Karpas-422 (cell line): ENCODE measurements at regions not wholly inside any gene's neighbourhood (a gene's known extent, or its start where the extent isn't known, plus 50 kb on each side); places are given as distances from the start of the nearest gene placed in this dataset.
"Not testable (repeated sequence)": the region's sequence is repeated elsewhere in the genome, so short reads cannot be mapped to it uniquely, and the experiment has no call there.

Experiments
- DNase-seq: peaks from one replicate; pipeline ENCODE4 v3.0.0-alpha.2; 2015
- H2AFZ ChIP-seq: fragments of 200-600 bp; sonication (generic); 2 replicates; pipeline ENCODE4 v1.6.1; 2014; ENCODE audit warnings: antibody characterized with exemption, low read length, mixed read lengths
- H3K27ac ChIP-seq: fragments of 200-600 bp; sonication (generic); 2 replicates; pipeline ENCODE4 v1.5.1; 2014; ENCODE audit warnings: mild to moderate bottlenecking, low read length, moderate library complexity
- H3K27me3 ChIP-seq: fragments of 200-600 bp; sonication (generic); 2 replicates; pipeline ENCODE4 v1.6.1; 2014; ENCODE audit warnings: low read length, mixed read lengths
- H3K36me3 ChIP-seq: fragments of 200-600 bp; sonication (generic); 2 replicates; pipeline ENCODE4 v1.6.1; 2014; ENCODE audit warnings: low read length, mixed read lengths; ENCODE audit not compliant: insufficient read depth
- H3K4me1 ChIP-seq: fragments of 200-600 bp; sonication (generic); 2 replicates; pipeline ENCODE4 v1.6.1; 2014; ENCODE audit warnings: mild to moderate bottlenecking, low read length, mixed read lengths
- H3K4me2 ChIP-seq: fragments of 200-600 bp; sonication (generic); 2 replicates; pipeline ENCODE4 v1.6.1; 2014; ENCODE audit warnings: low read length, low read depth, mild to moderate bottlenecking; ENCODE audit not compliant: poor library complexity, severe bottlenecking
- H3K4me3 ChIP-seq: fragments of 200-600 bp; sonication (generic); 2 replicates; pipeline ENCODE4 v1.5.1; 2014; ENCODE audit warnings: mild to moderate bottlenecking, antibody characterized with exemption, low read length, mixed read lengths
- H3K79me2 ChIP-seq: fragments of 200-600 bp; sonication (generic); 2 replicates; pipeline ENCODE4 v1.6.1; 2014; ENCODE audit warnings: mild to moderate bottlenecking, low read length, mixed read lengths
- H3K9ac ChIP-seq: fragments of 200-600 bp; sonication (generic); 2 replicates; pipeline ENCODE4 v1.6.0; 2014; ENCODE audit warnings: low read length
- H3K9me2 ChIP-seq: fragments of 200-600 bp; sonication (generic), shearing (Covaris generic); replicated peaks from 2 replicates; pipeline ENCODE4 v1.6.0; 2014; ENCODE audit warnings: mild to moderate bottlenecking, low read length, moderate library complexity; ENCODE audit not compliant: insufficient read depth
- H3K9me3 ChIP-seq: fragments of 300-700, 200-600 bp; sonication (generic); 2 replicates; pipeline ENCODE4 v1.6.1; 2014; ENCODE audit warnings: low read length, mixed read lengths
- H4K20me1 ChIP-seq: fragments of 200-600 bp; sonication (generic); 2 replicates; pipeline ENCODE4 v1.6.1; 2014; ENCODE audit warnings: mild to moderate bottlenecking, antibody characterized with exemption, low read length, low read depth; ENCODE audit not compliant: insufficient read depth

GRCh38 chr3:8345398-8345797 is 156.2 kb upstream of the LMCD1 start:
- H3K27me3 ChIP-seq = no peaks in the 10 kb centered on the region
- no peaks in the 10 kb centered on the region for H3K9me2 ChIP-seq
- no peak overlapping the region for H3K27ac ChIP-seq
- no peak overlapping the region for H3K9ac ChIP-seq
- no peaks in the 10 kb centered on the region for H3K4me1 ChIP-seq
- no peak overlapping the region for H2AFZ ChIP-seq
- no peak for DNase-seq
- H4K20me1 ChIP-seq = no peaks in the 10 kb centered on the region
- no peaks in the 10 kb centered on the region for H3K36me3 ChIP-seq
- no peak overlapping the region for H3K4me2 ChIP-seq
- H3K79me2 ChIP-seq = no peaks in the 10 kb centered on the region
- no peaks in the 10 kb centered on the region for H3K9me3 ChIP-seq
- no peak overlapping the region for H3K4me3 ChIP-seq

GRCh38 chr3:8348076-8348475 is 153.5 kb upstream of the LMCD1 start:
- Histone ChIP-seq H3K4me3 (no peak overlapping the region), H2AFZ (no peak overlapping the region), H3K36me3 (no peaks in the 10 kb centered on the region), H4K20me1 (no peaks in the 10 kb centered on the region), H3K27me3 (no peaks in the 10 kb centered on the region), H3K79me2 (no peaks in the 10 kb centered on the region), H3K4me1 (no peaks in the 10 kb centered on the region), H3K27ac (no peak overlapping the region), H3K9me3 (no peaks in the 10 kb centered on the region), H3K4me2 (no peak overlapping the region), H3K9me2 (no peaks in the 10 kb centered on the region), H3K9ac (no peak overlapping the region)
- no peak for DNase-seq

- H3K9me2 ChIP-seq = no peaks in the 10 kb centered on the region
- H3K27me3 ChIP-seq = no peaks in the 10 kb centered on the region; the same call in 1 of the 2 replicates
- H3K9me3 ChIP-seq = no peaks in the 10 kb centered on the region
- H3K4me2 ChIP-seq = no peak overlapping the region
- no peaks in the 10 kb centered on the region for H3K36me3 ChIP-seq
- no peaks in the 10 kb centered on the region for H4K20me1 ChIP-seq
- H3K4me3 ChIP-seq = no peak overlapping the region
- H3K27ac ChIP-seq = no peak overlapping the region
- DNase-seq = no peak
- H3K4me1 ChIP-seq = no peaks in the 10 kb centered on the region
- no peak overlapping the region for H2AFZ ChIP-seq
- no peak overlapping the region for H3K9ac ChIP-seq
- H3K79me2 ChIP-seq = no peaks in the 10 kb centered on the region
Measured at GRCh38 chr3:8352475-8352874, 149.1 kb upstream of the LMCD1 start.

GRCh38 chr3:8353364-8353763 is 148.3 kb upstream of the LMCD1 start:
- Histone ChIP-seq H3K4me1 (no peaks in the 10 kb centered on the region), H3K9me2 (no peaks in the 10 kb centered on the region), H3K27ac (no peak overlapping the region), H4K20me1 (no peaks in the 10 kb centered on the region), H3K36me3 (no peaks in the 10 kb centered on the region), H2AFZ (no peak overlapping the region), H3K4me2 (no peak overlapping the region), H3K79me2 (no peaks in the 10 kb centered on the region), H3K9me3 (no peaks in the 10 kb centered on the region), H3K27me3 (no peaks in the 10 kb centered on the region; the same call in 1 of the 2 replicates), H3K4me3 (no peak overlapping the region), H3K9ac (no peak overlapping the region)
- DNase-seq = no peak

GRCh38 chr3:8355346-8355745 is 146.3 kb upstream of the LMCD1 start:
- no peaks in the 10 kb centered on the region for H3K9me2 ChIP-seq
- no peaks in the 10 kb centered on the region for H3K79me2 ChIP-seq
- no peak overlapping the region for H3K9ac ChIP-seq
- no peaks in the 10 kb centered on the region for H3K4me1 ChIP-seq
- no peak overlapping the region for H3K4me2 ChIP-seq
- no peak overlapping the region for H3K4me3 ChIP-seq
- no peak overlapping the region for H3K27ac ChIP-seq
- H4K20me1 ChIP-seq = no peaks in the 10 kb centered on the region
- H2AFZ ChIP-seq = no peak overlapping the region
- no peak for DNase-seq
- H3K9me3 ChIP-seq = no peaks in the 10 kb centered on the region
- H3K27me3 ChIP-seq = no peaks in the 10 kb centered on the region; the same call in 1 of the 2 replicates
- no peaks in the 10 kb centered on the region for H3K36me3 ChIP-seq

- H3K9me2 ChIP-seq, H3K79me2 ChIP-seq, H3K9ac ChIP-seq, H3K4me3 ChIP-seq, H3K36me3 ChIP-seq, H3K27me3 ChIP-seq, H2AFZ ChIP-seq, H4K20me1 ChIP-seq, H3K9me3 ChIP-seq, H3K4me1 ChIP-seq, H3K27ac ChIP-seq, H3K4me2 ChIP-seq, DNase-seq: not testable (repeated sequence)
Measured at GRCh38 chr3:8356066-8356465, 145.6 kb upstream of the LMCD1 start.

GRCh38 chr3:8357859-8358258 is 143.8 kb upstream of the LMCD1 start:
- Histone ChIP-seq H2AFZ (no peak overlapping the region), H3K4me1 (no peaks in the 10 kb centered on the region), H3K4me3 (no peak overlapping the region), H3K27ac (no peak overlapping the region), H3K9ac (no peak overlapping the region), H3K27me3 (no peaks in the 10 kb centered on the region; the same call in 1 of the 2 replicates), H3K9me2 (no peaks in the 10 kb centered on the region), H4K20me1 (no peaks in the 10 kb centered on the region), H3K36me3 (no peaks in the 10 kb centered on the region), H3K79me2 (no peaks in the 10 kb centered on the region), H3K9me3 (no peaks in the 10 kb centered on the region), H3K4me2 (no peak overlapping the region)
- no peak for DNase-seq

- Histone ChIP-seq H3K9me2 (no peaks in the 10 kb centered on the region), H3K4me1 (no peaks in the 10 kb centered on the region)
Measured at GRCh38 chr3:8359133-8359532, 142.5 kb upstream of the LMCD1 start.

GRCh38 chr3:8363200-8363599 is 138.4 kb upstream of the LMCD1 start:
- H3K4me2 ChIP-seq = no peak overlapping the region
- H3K27ac ChIP-seq = no peak overlapping the region
- no peaks in the 10 kb centered on the region for H3K9me2 ChIP-seq
- no peaks in the 10 kb centered on the region for H4K20me1 ChIP-seq
- H3K4me3 ChIP-seq = no peak overlapping the region
- no peak overlapping the region for H2AFZ ChIP-seq
- H3K9me3 ChIP-seq = no peaks in the 10 kb centered on the region
- H3K9ac ChIP-seq = no peak overlapping the region
- DNase-seq = no peak
- H3K79me2 ChIP-seq = no peaks in the 10 kb centered on the region
- no peaks in the 10 kb centered on the region for H3K4me1 ChIP-seq
- H3K27me3 ChIP-seq = no peaks in the 10 kb centered on the region
- no peaks in the 10 kb centered on the region for H3K36me3 ChIP-seq

More at GRCh38 chr3:8359133-8359532, 142.5 kb upstream of the LMCD1 start:
- no peaks in the 10 kb centered on the region; the same call in 1 of the 2 replicates for H3K27me3 ChIP-seq
- no peak overlapping the region for H3K9ac ChIP-seq
- no peaks in the 10 kb centered on the region for H3K9me3 ChIP-seq
- no peak for DNase-seq
- no peak overlapping the region for H2AFZ ChIP-seq
- no peaks in the 10 kb centered on the region for H4K20me1 ChIP-seq
- H3K27ac ChIP-seq = no peak overlapping the region
- no peak overlapping the region for H3K4me3 ChIP-seq
- no peaks in the 10 kb centered on the region for H3K79me2 ChIP-seq
- H3K4me2 ChIP-seq = no peak overlapping the region
- H3K36me3 ChIP-seq = no peaks in the 10 kb centered on the region
